Mesodermal cell (in vitro differentiated cells): ENCODE measurements at regions not wholly inside any gene's neighbourhood (a gene's known extent, or its start where the extent isn't known, plus 50 kb on each side); places are given as distances from the start of the nearest gene placed in this dataset.

Experiments
- H3K27ac ChIP-seq: 2 replicates; pipeline ENCODE4 v1.7.0; 2013; ENCODE audit warnings: mild to moderate bottlenecking, low read depth, low read length, moderate library complexity; ENCODE audit not compliant: severe bottlenecking
- H3K36me3 ChIP-seq: 2 replicates; pipeline ENCODE4 v1.7.1; 2013; ENCODE audit warnings: mild to moderate bottlenecking, low read length, moderate library complexity; ENCODE audit not compliant: control insufficient read depth, insufficient read depth
- H3K4me1 ChIP-seq: one replicate; pipeline ENCODE4 v1.7.1; 2013; ENCODE audit warnings: mild to moderate bottlenecking, low read length; ENCODE audit not compliant: insufficient read depth, control insufficient read depth, poor library complexity, severe bottlenecking
- H3K4me3 ChIP-seq: 2 replicates; pipeline ENCODE4 v1.7.0; 2013; ENCODE audit warnings: low read length, control low read depth, mild to moderate bottlenecking; ENCODE audit not compliant: insufficient read depth, poor library complexity, severe bottlenecking; ENCODE audit errors: extremely low read depth
- H3K9me3 ChIP-seq: 2 replicates; pipeline ENCODE4 v1.7.1; 2013; ENCODE audit warnings: mild to moderate bottlenecking, low read length, moderate library complexity; ENCODE audit not compliant: control insufficient read depth
- WGBS, 2 experiments: methylation state at CpG; one replicate each; pipeline ENCODE4 v1.1.5; 2013; ENCODE audit warnings: missing lambda C conversion rate in 2 of 2; ENCODE audit not compliant: insufficient coverage in 2 of 2; 5-methylcytosine and 5-hydroxymethylcytosine counted together

DNA sequence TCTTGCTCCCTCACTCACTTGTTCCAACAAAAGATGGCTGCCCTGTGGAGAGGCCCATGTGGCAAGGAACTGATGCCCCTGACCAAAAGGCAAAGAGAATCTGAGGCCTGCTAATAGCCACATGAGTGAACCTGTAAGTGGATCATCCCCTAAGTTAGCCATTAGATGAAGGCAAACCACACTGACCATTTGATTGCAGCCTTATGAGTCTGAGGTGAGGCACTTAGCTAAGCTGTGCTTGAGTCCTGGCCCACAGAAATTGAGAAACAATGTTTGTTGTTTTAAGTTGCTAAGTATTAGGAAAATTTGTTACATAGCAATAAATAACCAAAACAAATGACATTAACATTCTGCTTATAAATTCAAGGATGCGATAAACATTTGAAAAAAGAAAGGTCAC, 100.1 kb upstream of the BET1 start:
- H3K4me1 ChIP-seq: no peaks in the 10 kb centered on the region
- no peak overlapping the region for H3K27ac ChIP-seq
- no peaks in the 10 kb centered on the region for H3K9me3 ChIP-seq
- WGBS, 2 experiments: no CpG with 5 or more reads among the region's 1 CpG
- H3K36me3 ChIP-seq: no peaks in the 10 kb centered on the region
- H3K4me3 ChIP-seq: no peak overlapping the region

DNA sequence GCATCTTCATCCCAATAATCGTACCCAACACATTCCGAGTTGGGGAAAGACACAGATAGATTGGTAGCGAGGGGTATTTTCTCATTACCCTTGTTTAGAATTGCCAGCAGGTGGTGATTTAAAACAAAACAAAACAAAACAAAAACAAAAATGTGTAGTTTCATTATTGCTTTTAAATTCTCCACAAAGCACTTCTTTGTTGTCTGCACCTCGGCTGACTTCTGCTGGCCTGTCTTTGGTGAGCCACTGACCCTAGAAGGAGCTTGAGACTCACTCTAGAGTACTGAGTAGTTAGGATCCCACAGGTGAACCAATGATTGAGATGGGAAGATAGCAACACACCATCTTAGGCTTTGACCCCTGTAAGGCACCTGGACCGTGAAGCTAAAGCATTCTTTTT, 105.4 kb upstream of the BET1 start:
- Histone ChIP-seq H3K4me3 (no peak overlapping the region), H3K4me1 (no peaks in the 10 kb centered on the region), H3K36me3 (no peaks in the 10 kb centered on the region), H3K9me3 (no peaks in the 10 kb centered on the region), H3K27ac (no peak overlapping the region)
- WGBS, 2 experiments: 100% methylated on average over 1 of the region's 5 CpGs; no CpG with 5 or more reads in 1 of the 2 experiments

DNA sequence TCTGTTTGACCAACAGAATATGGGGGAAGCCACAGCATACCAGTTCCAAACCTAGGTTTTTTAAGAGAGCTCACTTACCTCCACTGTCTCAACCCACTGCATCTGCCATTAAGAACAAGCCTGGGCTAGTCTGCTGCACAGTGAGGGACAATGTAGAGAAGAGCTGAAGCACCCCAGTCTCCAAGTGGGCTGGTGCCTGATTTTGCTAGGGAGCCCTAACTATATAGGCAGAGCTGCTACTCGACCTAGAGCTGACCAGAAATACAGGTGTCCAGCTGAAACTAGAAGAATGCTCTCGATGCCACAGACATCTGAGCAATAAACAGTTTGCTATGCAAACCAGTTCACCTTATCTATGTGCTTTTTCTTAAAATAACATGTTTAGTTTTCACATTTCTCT, 106.9 kb upstream of the BET1 start:
- H3K27ac ChIP-seq: no peak overlapping the region
- H3K4me1 ChIP-seq: no peaks in the 10 kb centered on the region
- no peaks in the 10 kb centered on the region for H3K36me3 ChIP-seq
- no peak overlapping the region for H3K4me3 ChIP-seq
- no peaks in the 10 kb centered on the region for H3K9me3 ChIP-seq
- 81 to 83% methylated on average over 1 to 2 of the region's 2 CpGs for WGBS, 2 experiments

DNA sequence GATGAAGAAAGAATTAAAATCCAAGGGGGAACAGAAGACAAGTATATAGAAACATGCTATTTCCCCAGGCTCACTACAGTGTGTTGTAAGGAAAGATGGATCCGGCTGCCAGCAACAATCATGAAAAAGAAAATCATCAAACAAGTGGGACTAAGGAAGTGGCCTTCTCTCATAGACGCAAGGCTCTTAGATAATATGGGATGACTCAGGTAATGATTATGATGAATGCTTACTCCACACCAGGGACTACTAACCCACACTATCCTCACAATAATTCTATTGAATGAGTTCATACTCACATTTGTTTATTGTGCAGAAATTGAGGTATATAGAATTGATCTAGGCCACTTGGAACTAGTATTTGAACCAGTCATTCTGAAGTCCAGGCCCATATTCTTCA, 111.2 kb upstream of the BET1 start:
- Histone ChIP-seq H3K4me1 (no peaks in the 10 kb centered on the region), H3K9me3 (no peaks in the 10 kb centered on the region), H3K36me3 (no peaks in the 10 kb centered on the region), H3K27ac (no peak overlapping the region), H3K4me3 (no peak overlapping the region)
- WGBS, 2 experiments: no CpG with 5 or more reads among the region's 2 CpGs

DNA sequence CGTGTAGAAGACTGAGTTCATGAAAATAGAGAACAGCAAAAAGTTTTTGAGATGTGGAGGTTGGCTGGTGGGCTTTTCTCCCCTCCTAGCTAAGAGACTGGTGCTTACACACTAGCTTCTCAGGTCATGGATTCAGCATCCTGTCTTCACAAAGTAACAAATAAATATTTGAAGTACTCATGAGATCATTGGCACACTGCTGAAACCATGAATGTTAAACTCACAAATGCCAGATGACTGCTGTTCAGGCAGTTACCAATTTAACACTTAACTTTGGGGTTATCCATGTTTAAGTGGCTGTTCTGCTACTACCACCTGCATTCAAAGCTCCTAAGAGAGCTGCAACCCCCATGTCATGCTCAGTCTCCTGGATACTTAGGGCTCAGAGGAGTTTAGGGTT, 119.0 kb upstream of the BET1 start:
- no peak overlapping the region for H3K27ac ChIP-seq
- WGBS, 2 experiments: no CpG with 5 or more reads among the region's 1 CpG
- no peaks in the 10 kb centered on the region for H3K9me3 ChIP-seq
- H3K4me1 ChIP-seq: no peaks in the 10 kb centered on the region
- no peak overlapping the region for H3K4me3 ChIP-seq
- no peaks in the 10 kb centered on the region for H3K36me3 ChIP-seq

DNA sequence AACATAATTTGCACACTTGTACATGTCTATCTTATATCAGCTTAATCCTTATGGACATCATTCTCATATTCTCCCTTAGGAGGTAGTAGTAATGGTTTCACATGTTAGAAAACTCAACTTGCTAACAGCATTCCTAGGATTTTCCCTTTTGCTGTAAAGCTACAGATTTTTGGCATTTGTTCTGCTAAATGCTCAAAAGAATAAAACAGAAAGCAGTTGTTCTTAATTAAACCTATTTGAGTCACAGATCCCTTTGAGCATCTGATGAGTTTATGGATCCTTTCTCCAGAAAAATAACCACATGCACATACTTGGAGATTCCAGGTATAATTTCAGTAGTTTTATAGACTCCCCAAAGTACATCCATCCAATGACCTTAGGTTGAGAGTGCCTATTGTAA, 122.9 kb upstream of the BET1 start:
- no peaks in the 10 kb centered on the region for H3K9me3 ChIP-seq

DNA sequence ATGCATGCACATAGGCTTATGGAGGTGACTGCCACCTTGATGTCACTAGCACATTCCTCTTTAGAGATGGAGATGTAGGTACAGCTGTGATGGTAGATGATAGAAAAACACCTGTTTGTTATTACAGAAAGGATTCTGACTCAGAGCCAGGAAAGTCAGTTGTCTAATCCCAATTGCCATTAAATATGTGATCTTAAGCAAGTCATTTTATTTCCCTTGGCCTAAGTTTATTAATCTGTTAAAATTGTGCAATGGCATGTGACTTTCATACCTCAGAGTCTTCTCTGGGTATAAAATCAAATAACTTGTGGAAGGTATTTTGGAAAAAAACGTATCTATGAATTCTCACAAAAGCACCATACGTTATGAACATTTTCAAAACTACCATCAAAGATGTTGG, 123.9 kb upstream of the BET1 start:
- Histone ChIP-seq H3K27ac (no peak overlapping the region), H3K4me1 (peaks cover 4% of the 10 kb centered on the region), H3K9me3 (no peaks in the 10 kb centered on the region), H3K4me3 (no peak overlapping the region), H3K36me3 (no peaks in the 10 kb centered on the region)
- no CpG with 5 or more reads among the region's 2 CpGs for WGBS, 2 experiments

More for the DNA sequence above, 122.9 kb upstream of the BET1 start:
- Histone ChIP-seq H3K4me1 (peaks cover 4% of the 10 kb centered on the region), H3K27ac (no peak overlapping the region), H3K36me3 (no peaks in the 10 kb centered on the region), H3K4me3 (no peak overlapping the region)

DNA sequence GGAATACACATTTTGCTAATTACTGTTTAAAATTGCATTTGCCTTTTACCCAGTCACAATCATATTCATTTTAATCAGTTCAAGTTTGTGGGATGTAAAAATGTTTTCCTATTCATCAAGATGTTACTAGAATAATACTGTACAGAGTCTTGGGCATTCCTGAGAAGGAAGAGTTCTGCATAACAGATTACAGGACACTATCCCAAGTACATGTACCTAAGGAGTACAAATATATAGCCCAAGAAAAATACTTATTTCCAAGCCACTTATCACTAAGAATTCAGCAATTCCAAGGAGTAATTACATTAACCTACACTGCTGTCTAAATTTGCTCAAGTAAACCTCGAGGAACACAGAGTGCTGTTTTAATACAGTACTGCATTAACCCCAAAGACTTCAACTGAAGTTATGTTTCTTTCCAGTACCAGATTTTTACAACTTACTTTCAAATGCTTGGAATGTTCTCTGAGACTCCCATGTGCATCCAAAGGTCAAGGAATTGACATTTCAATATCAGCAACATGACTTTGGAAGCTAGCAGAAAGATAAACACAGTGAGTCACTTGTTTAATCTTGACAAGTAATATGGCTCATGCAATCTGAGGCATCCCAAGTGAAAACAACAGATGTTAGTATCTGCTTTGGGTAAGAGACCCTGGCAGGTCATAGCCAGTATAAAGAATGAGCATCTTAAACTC, 125.4 kb upstream of the BET1 start:
- no peak overlapping the region for H3K4me3 ChIP-seq
- H3K4me1 ChIP-seq: peaks cover 4% of the 10 kb centered on the region

DNA sequence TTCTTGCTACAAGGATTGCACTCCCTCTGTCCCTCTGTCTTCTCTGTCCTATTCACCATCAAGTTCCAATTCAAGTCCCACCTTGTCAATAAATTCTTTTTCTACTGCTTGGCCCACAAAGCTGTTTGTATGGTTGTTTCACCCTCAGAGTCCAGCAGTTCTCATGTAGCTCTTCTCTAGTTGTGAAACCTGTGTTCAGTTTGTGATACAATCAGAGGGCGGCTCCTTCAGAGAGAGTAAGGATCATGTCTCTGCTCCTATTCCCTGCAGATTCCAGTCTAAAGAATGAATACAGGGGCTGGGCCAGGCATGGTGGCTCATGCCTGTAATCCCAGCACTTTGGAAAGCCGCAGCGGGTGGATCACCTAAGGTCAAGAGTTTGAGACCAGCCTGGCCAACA, 126.6 kb upstream of the BET1 start:
- Histone ChIP-seq H3K27ac (no peak overlapping the region), H3K4me3 (no peak overlapping the region), H3K4me1 (peaks cover 4% of the 10 kb centered on the region), H3K9me3 (no peaks in the 10 kb centered on the region), H3K36me3 (no peaks in the 10 kb centered on the region)
- WGBS, 2 experiments: 91 to 92% methylated on average over 3 of the region's 3 CpGs

More for the DNA sequence above, 125.4 kb upstream of the BET1 start:
- WGBS, 2 experiments: 86 to 100% methylated on average over 1 of the region's 1 CpG
- Histone ChIP-seq H3K36me3 (no peaks in the 10 kb centered on the region), H3K9me3 (no peaks in the 10 kb centered on the region), H3K27ac (peak overlapping the region; percentile 48)

DNA sequence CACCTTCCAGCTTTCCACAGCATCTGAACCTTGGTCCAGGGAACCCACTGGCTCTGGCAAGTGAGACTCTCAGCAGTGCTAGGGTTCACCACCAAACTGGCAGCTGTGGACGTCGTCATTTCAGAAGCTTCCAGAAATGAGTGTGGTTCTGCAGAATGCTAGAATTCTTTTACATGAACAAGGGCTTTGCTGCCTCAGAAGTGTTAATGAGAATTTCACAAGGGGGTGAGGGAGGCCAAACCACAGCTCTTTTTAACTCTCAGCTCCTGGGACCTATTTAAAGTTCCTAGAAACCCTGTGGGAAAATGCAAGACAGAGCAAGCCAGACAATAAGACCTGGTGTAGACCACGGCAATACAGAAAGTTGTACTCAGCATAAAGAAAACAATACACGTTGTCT, 129.3 kb upstream of the BET1 start:
- Histone ChIP-seq H3K4me1 (peaks cover 4% of the 10 kb centered on the region), H3K27ac (no peak overlapping the region), H3K9me3 (no peaks in the 10 kb centered on the region), H3K36me3 (no peaks in the 10 kb centered on the region), H3K4me3 (no peak overlapping the region)
- 53 to 75% methylated on average over 2 to 3 of the region's 4 CpGs for WGBS, 2 experiments

DNA sequence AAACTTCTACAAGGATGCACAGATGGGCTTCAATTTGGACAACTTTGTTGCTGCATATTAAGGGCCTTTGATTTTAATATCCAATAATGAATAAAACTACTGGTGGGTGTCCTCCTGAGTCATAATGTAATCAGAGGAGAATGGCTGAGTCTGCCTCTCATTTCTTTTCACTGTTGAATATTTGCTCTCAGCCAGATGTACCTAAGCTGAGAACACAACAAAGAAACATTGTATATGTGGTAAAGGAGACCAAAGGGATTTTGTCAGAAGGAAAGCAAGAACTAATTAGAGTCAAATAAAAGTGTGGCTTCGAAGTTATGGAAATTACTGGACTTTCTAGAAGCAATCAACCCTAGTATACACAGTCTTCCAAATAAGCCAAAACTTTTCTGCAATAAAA, 131.0 kb upstream of the BET1 start:
- no CpG with 5 or more reads among the region's 1 CpG for WGBS, 2 experiments
- H3K9me3 ChIP-seq: no peaks in the 10 kb centered on the region
- H3K4me3 ChIP-seq: no peak overlapping the region
- no peak overlapping the region for H3K27ac ChIP-seq
- H3K36me3 ChIP-seq: no peaks in the 10 kb centered on the region
- peaks cover 4% of the 10 kb centered on the region for H3K4me1 ChIP-seq
